Right cardiac atrium (tissue), 5 donors: ENCODE measurements at regions not wholly inside any gene's neighbourhood (a gene's known extent, or its start where the extent isn't known, plus 50 kb on each side); places are given as distances from the start of the nearest gene placed in this dataset.

Source experiments
- ATAC-seq, 2 donors: fragments of 200-7000 bp; cut with Tn5 transposase; one replicate each; pipeline versions ENCODE4 v1.8.0 to v1.9.1; 2020; ENCODE audit warnings: moderate library complexity in 2 of 2, mild to moderate bottlenecking in 1 of 2
- DNase-seq, 3 donors: peaks; one replicate each; pipeline ENCODE4 v3.0.0-alpha.2; 2020
- H3K27ac ChIP-seq: one replicate; pipeline ENCODE4 v1.5.1; 2013; ENCODE audit warnings: mild to moderate bottlenecking, low read length, control low read depth, moderate library complexity
- H3K27me3 ChIP-seq: one replicate; pipeline ENCODE4 v1.6.1; 2013; ENCODE audit not compliant: control insufficient read depth, insufficient read depth
- H3K4me1 ChIP-seq: one replicate; pipeline ENCODE4 v1.6.1; 2013; ENCODE audit warnings: low read length; ENCODE audit not compliant: control insufficient read depth, insufficient read depth
- H3K4me3 ChIP-seq: one replicate; pipeline ENCODE4 v1.5.1; 2013; ENCODE audit warnings: low read length, control low read depth
- H3K9me3 ChIP-seq: one replicate; pipeline ENCODE4 v1.6.1; 2013; ENCODE audit warnings: low read length; ENCODE audit not compliant: control insufficient read depth
- WGBS: extraction: QIAGEN DNeasy Blood & Tissue Kit; methylation state at CpG from one replicate; pipeline ENCODE4 v1.1.7; 2013; 5-methylcytosine and 5-hydroxymethylcytosine counted together
- intact Hi-C, 4 donors: fragments of 100-400 bp; cut with DNase I; formaldehyde crosslinking; loops; one replicate each; pipeline versions ENCODE4 v1.11.0 to v1.14.0; 2022 to 2023
- donor health status: healthy with polysubstance abuse.
- donor health status: DM: no; HTN: yes; CAD: no.
- donor health status: DM: no; HTN: no; CAD: no.
- donor health status: DM: no; HTN: yes; CAD: no; lungs with severe emphysema.
- donor health status: DM: yes; HTN: yes; CAD: no.

DNA sequence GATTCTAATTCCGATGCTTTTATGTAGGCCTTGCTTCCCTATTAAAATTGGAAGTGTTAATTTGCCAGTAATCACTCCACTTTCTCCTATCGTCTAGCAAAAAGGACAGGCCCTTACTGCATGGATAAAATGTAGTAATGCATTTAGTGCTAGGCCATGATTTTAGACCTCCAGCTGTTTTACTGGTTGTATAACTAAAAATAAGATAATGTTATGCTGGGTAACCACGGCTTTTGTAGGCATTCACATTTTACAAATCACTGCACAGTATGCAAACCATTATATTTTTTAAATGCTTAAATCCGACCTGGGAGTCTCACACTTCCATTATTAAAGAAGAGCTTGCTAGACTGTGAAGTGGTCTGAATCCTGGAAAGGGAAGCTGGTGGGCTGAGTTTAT, 179.5 kb downstream of the TFAP2A start:
- intact Hi-C loops, result no loop called here
- DNase-seq (no peak), ATAC-seq (no peak)
- Histone ChIP-seq H3K27ac (no peak overlapping the region), H3K9me3 (no peaks in the 10 kb centered on the region), H3K4me1 (no peaks in the 10 kb centered on the region), H3K4me3 (no peak overlapping the region), H3K27me3 (no peaks in the 10 kb centered on the region)
- 63% methylated on average over 4 of the region's 4 CpGs for WGBS

DNA sequence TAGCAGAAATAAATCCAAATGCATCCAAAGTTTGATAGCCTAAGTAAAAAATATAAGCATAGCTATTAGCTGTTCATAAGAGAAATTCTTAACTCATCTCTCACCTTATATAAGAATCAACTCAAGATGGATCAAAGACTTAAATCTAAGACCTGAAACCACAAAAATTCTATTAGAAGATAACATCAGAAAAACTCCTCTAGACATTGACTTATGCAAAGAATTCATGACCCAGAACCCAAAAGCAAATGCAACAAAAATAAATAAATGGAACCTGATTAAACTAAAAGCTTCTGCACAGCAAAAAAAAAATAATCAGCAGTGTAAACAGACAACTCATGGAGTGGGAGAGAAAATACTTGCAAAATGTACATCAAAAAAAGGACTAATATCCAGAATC, 184.3 kb downstream of the TFAP2A start:
- Histone ChIP-seq H3K27me3 (no peaks in the 10 kb centered on the region), H3K4me3 (no peak overlapping the region), H3K9me3 (no peaks in the 10 kb centered on the region), H3K4me1 (no peaks in the 10 kb centered on the region), H3K27ac (no peak overlapping the region)
- no peak for DNase-seq
- intact Hi-C loops, result no loop called here
- ATAC-seq, result no peak

DNA sequence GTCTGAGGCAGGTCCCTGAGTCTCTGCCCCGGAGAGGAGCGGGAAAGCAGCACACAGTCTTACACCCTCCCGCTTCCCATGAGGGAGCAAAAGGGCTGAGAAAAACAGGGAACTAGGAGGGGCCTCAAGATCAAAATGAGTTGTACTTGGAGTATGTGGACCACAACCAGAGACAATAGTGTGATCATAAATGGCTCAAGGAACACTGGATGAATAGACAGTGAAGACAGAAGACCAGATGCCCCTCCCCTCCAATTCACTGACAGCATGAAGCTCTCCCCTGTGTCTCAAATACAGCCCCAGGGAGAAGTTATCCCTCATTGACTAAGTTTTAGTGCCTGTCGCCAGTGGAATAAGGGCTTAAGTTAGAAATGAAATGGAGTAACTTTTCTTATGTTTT, 191.0 kb downstream of the TFAP2A start:
- no peaks in the 10 kb centered on the region for H3K27me3 ChIP-seq
- intact Hi-C loops, result no loop called here
- no peak for DNase-seq
- 90% methylated on average over 4 of the region's 4 CpGs for WGBS
- no peaks in the 10 kb centered on the region for H3K4me1 ChIP-seq
- H3K9me3 ChIP-seq, result no peaks in the 10 kb centered on the region
- H3K27ac ChIP-seq, result no peak overlapping the region
- no peak overlapping the region for H3K4me3 ChIP-seq
- no peak for ATAC-seq

DNA sequence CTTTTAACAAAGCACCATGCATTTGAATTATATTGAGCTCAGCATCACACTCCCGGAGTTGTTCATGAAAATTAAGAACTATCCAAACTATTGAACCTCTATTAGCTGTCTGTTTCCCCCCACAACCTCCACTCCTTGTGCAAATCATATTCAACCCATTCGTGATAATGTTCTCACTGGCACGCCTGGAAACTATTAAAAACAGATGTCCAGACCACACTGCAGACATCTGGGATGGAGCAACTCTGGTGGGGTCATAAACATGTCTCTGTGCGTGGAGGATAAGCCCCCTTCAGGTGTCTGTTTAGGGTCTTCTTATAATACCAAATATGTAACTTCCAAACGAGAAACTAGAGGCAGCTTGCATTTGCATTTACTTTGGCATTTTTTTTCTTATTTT, 193.7 kb downstream of the TFAP2A start:
- Histone ChIP-seq H3K4me1 (no peaks in the 10 kb centered on the region), H3K27me3 (no peaks in the 10 kb centered on the region), H3K9me3 (no peaks in the 10 kb centered on the region), H3K27ac (no peak overlapping the region), H3K4me3 (no peak overlapping the region)
- ATAC-seq, result no peak
- WGBS, result 62% methylated on average over 5 of the region's 5 CpGs
- no peak for DNase-seq
- intact Hi-C loops, result no loop called here

DNA sequence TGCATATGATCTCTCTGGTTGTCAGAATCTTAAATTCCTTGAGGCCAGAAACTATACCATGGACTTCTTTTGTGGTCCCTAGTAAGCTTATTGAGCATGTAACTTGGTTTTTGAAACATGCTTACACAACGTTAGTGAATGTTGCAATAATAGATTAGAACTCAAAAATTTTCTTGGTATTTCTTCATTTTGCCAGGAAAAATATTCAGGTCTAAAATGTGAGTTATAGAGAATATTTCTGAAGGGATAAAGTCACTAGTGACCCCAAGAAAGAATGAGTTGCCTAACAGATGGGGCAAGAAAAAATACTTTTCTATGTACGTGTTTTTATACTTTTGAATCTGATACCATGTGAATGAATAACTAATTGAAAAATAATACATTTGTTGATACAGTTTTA, 195.4 kb downstream of the TFAP2A start:
- ATAC-seq, result no peak
- Histone ChIP-seq H3K9me3 (no peaks in the 10 kb centered on the region), H3K4me3 (no peak overlapping the region), H3K27me3 (no peaks in the 10 kb centered on the region), H3K4me1 (no peaks in the 10 kb centered on the region), H3K27ac (no peak overlapping the region)
- 73% methylated on average over 2 of the region's 2 CpGs for WGBS
- intact Hi-C loops, result no loop called here
- no peak for DNase-seq

DNA sequence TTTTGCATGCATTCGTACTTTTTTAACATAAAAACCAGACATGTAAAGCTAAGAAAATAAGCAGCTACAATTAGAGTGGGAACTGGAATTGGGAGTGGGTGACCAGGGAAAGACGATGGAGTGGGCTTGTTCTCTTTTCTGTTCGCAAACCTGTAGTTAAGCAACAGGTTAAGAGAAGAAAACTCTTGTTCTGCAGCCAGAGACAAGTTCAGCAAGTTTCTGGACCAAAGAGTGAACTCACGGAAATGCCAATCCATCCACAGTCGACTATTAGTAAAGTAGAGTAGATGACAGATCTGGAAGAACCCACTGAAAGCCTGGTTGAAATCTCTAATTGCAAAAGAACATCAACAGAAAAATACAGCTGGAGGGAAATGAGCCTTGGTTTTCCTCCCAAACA, 197.8 kb downstream of the TFAP2A start:
- no peak for ATAC-seq

DNA sequence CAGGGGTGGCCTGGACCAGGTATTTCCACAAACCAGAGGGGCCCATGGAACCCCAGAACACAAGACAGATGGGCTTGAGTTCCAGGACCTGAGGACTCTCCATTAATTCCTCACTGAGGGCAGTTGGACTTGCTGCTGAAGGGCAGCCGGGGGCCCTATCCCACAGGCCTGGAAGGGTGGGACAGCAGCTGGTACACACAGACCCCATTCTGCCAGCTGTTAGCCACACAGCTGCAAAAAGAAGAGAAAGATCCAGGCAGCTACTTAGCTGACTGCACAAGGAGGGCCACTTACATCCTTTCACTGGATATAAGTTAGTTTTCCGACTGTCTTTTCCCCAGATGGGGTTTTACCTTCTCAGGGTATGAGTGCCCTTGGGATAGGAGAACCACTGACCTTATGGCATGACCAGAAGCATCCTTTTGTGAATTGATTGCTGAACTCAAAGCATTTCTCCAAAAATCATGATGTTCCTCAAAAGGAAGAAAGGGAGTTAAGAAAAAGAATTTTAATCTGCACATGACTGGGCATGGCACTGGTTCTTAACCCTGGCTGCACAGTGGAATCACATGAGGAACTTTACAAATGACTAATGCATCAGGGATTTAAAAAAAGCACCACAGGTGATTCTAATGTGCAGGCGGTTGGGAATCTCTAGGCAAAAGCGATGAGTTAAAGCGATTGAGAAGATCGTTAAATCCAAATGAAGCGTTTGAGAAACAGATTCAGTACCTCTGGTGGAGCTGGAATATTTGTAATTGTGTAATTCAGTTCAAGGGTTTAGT, 199.4 kb downstream of the TFAP2A start:
- H3K4me3 ChIP-seq, result no peak overlapping the region
- intact Hi-C loops, result no loop called here
- 88% methylated on average over 7 of the region's 7 CpGs for WGBS

More for the DNA sequence above, 197.8 kb downstream of the TFAP2A start:
- H3K27me3 ChIP-seq, result no peaks in the 10 kb centered on the region
- 74% methylated on average over 5 of the region's 5 CpGs for WGBS
- no peaks in the 10 kb centered on the region for H3K4me1 ChIP-seq
- H3K4me3 ChIP-seq, result no peak overlapping the region
- H3K9me3 ChIP-seq, result no peaks in the 10 kb centered on the region
- intact Hi-C loops, result no loop called here
- DNase-seq, result no peak
- H3K27ac ChIP-seq, result no peak overlapping the region

DNA sequence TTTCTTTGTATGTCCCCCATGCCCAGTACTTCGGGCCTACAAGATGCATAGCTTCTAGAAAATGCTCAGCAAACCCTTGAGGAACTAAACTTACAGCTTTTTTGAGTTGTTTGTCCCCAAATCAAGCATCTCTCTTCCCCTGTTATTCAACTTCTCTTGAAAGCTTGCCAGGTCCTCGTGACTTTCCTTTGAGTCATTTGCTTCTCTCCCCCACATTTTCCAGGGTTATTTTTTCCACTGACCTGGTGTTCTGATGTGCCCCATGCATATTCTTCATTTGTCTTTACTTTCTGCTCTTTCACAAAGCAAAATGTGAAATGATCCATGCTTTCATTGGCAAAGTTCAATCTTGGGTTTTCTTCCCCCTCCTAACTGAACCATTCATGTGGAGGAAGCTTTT, 204.8 kb downstream of the TFAP2A start:
- DNase-seq, result no peak

More for the DNA sequence above, 199.4 kb downstream of the TFAP2A start:
- H3K4me1 ChIP-seq, result no peaks in the 10 kb centered on the region
- no peaks in the 10 kb centered on the region for H3K9me3 ChIP-seq
- no peak for ATAC-seq
- no peak for DNase-seq
- no peak overlapping the region for H3K27ac ChIP-seq
- no peaks in the 10 kb centered on the region for H3K27me3 ChIP-seq

DNA sequence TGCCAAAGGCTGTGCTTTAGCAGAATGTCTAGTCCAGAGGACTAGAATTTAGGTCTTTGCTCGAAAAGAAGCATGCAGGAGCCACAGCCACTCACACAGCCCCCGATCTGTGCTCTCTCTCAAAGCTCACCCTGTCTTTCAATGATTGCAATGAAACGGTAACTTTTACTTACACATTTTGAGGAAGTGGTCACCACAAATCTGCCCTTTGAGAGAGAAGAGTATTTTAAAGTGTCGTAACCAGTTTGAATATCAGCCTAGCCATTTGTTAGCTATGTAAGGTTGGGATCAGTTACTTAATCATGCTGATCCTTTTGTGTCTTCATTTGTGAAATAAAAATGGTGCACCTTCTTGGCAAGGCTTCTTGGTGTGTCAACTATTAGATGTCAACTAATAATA, 209.0 kb downstream of the TFAP2A start:
- intact Hi-C loops, result no loop called here
- Histone ChIP-seq H3K4me3 (no peak overlapping the region), H3K27me3 (no peaks in the 10 kb centered on the region), H3K9me3 (no peaks in the 10 kb centered on the region), H3K4me1 (no peaks in the 10 kb centered on the region), H3K27ac (no peak overlapping the region)
- WGBS, result 47% methylated on average over 4 of the region's 4 CpGs
- ATAC-seq, result no peak
- DNase-seq, result no peak

More for the DNA sequence above, 204.8 kb downstream of the TFAP2A start:
- 31% methylated on average over 2 of the region's 2 CpGs for WGBS
- no peak overlapping the region for H3K27ac ChIP-seq
- H3K9me3 ChIP-seq, result no peaks in the 10 kb centered on the region
- ATAC-seq, result no peak
- H3K27me3 ChIP-seq, result no peaks in the 10 kb centered on the region
- intact Hi-C loops, result no loop called here
- no peaks in the 10 kb centered on the region for H3K4me1 ChIP-seq
- H3K4me3 ChIP-seq, result no peak overlapping the region

DNA sequence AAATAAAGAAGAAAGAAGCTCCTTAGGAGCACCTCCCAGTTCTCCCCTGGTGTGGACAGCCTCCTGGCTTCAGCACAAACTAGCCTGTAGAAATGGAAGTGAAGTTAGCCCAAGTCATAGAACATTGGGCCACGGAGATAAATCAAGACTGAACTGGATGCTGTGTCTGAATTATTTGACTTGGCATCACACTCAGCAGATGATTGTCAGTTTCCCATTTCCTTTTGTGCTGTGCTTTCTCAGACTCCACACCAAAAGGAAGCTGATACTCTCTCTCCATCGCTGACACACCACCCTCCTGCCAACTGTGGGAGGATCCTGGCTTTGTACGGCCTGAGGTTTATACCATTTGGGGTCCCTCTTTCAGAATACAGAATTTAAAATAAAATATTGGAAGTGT, 209.8 kb downstream of the TFAP2A start:
- DNase-seq (no peak), ATAC-seq (peak; percentile 26 to 69)
- Histone ChIP-seq H3K9me3 (no peaks in the 10 kb centered on the region), H3K4me3 (no peak overlapping the region), H3K4me1 (no peaks in the 10 kb centered on the region), H3K27ac (no peak overlapping the region), H3K27me3 (no peaks in the 10 kb centered on the region)
- intact Hi-C loops, result no loop called here
- WGBS, result 28% methylated on average over 3 of the region's 3 CpGs

DNA sequence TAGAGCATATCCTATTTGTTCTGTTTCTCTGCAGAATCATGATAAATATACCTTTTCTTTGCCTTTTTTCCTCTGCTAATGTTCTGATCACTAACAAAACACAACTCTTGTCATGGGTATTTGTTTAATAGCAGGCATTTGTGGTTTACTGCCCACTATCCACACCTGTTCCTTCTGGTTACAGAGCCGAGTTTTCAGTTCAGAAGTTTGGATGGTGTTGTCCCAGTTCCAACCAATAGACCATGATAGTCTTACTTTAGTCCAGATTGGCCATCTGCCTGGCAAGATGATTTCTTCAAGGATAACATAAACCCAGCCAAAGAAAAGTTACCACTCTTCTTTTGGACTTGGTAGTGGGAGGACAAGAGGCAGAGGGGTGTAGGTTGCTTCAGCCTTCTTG, 211.2 kb downstream of the TFAP2A start:
- WGBS, result 70% methylated on average over 1 of the region's 1 CpG
- Histone ChIP-seq H3K9me3 (no peaks in the 10 kb centered on the region), H3K4me3 (no peak overlapping the region), H3K27me3 (no peaks in the 10 kb centered on the region), H3K4me1 (no peaks in the 10 kb centered on the region), H3K27ac (no peak overlapping the region)
- intact Hi-C loops, result no loop called here
- no peak for ATAC-seq
- DNase-seq, result no peak

DNA sequence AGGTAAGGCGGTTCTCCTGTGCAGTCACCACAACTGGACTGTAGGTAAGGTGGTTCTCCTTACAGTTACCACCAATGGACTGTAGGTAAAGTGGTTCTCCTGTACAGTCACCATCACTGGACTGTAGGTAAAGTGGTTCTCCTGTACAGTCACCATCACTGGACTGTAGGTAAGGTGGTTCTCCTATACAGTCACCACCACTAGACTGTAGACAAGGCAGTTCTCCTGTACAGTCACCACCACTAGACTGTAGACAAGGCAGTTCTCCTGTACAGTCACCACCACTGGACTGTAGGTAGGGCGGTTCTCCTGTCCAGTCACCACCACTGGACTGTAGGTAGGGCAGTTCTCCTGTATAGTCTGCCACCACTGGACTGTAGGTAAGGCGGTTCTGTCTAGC, 212.3 kb downstream of the TFAP2A start:
- 96% methylated on average over 3 of the region's 3 CpGs for WGBS
- H3K4me1 ChIP-seq, result no peaks in the 10 kb centered on the region
- no peak overlapping the region for H3K27ac ChIP-seq
- H3K9me3 ChIP-seq, result no peaks in the 10 kb centered on the region
- no peak overlapping the region for H3K4me3 ChIP-seq
- ATAC-seq (no peak), DNase-seq (no peak)
- no peaks in the 10 kb centered on the region for H3K27me3 ChIP-seq
- intact Hi-C loops, result no loop called here
